Inferior parietal cortex (tissue), 1 donor: ENCODE measurements at regions not wholly inside any gene's neighbourhood (a gene's known extent, or its start where the extent isn't known, plus 50 kb on each side); places are given as distances from the start of the nearest gene placed in this dataset.

ENCODE experiments used
- DNase-seq: peaks from one replicate; pipeline ENCODE4 v3.0.0-alpha.2; 2016; ENCODE audit errors: extremely low spot score

- no peak for DNase-seq
These were observed 147.0 kb downstream of the FGF9 start for GRCh38 chr13:21817878-21818277.

- DNase-seq = no peak
These were observed 151.2 kb downstream of the FGF9 start for GRCh38 chr13:21822029-21822428.

DNA sequence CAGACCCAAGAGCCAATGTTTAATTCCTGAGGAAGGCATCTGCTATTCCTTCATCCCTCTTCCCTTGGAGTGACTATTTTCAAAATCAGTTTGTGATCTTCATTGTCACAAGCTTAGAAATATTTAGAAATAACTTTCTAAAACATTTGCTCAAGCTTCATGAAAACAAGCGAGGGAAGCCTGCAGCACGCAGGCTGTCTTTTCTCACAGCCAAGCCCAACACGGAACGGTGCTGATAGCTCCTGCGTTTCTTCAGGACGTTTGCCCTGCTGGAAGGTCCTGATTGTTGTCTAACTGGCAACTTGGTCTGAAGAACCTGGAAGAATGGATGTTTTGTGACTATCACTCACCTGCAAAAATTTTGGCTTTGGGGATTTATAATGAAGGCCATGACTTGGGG is 152.5 kb downstream of the FGF9 start:
- DNase-seq = no peak

DNA sequence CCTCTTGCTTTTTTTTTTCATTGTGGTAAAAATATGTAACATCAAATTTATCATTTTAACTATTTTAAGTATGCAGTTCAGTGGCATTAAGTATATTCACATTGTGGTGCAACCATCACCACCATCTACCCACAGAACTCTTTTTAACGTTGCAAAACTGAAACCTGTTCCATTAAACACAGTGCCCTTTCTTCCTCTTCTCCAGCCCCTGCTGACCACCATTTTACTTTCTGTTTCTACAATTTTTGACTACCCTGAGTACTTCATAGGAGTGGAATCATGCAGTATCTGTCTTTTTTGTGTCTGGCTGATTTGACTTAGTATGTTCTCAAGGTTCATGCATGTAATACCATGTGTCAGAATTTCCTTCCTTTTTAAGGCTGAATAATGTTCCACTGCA is 153.1 kb downstream of the FGF9 start:
- DNase-seq = no peak

- DNase-seq = no peak
These were observed 154.3 kb downstream of the FGF9 start for GRCh38 chr13:21825186-21825585.

- no peak for DNase-seq
These were observed 154.9 kb downstream of the FGF9 start for GRCh38 chr13:21825801-21826200.

GRCh38 chr13:21826214-21827015 is 155.5 kb downstream of the FGF9 start:
- no peak for DNase-seq

GRCh38 chr13:21831654-21832324 is 160.9 kb downstream of the FGF9 start:
- no peak for DNase-seq

GRCh38 chr13:21833921-21834320 is 163.0 kb downstream of the FGF9 start:
- no peak for DNase-seq

DNA sequence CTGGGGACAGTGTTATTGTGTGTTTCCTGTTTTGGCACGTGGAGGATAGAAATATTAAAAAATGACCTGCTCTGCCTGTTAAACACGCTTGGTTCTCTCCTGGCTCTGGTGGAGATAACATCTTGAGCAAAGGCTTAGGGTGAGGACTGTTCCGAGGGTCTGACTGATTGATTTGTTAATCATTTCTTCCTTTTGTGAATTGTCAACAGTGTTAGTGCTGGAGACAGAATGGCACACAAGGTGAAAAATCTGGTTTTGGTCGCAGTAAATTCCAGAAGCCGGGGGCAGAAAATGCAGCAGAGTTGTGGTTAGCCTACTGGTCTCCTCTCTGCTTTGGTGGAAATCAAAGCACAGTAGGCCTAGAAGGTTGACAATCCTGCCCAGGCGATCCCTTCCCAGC is 163.6 kb downstream of the FGF9 start:
- DNase-seq = no peak

GRCh38 chr13:21837288-21837687 is 166.4 kb downstream of the FGF9 start:
- DNase-seq = no peak

DNA sequence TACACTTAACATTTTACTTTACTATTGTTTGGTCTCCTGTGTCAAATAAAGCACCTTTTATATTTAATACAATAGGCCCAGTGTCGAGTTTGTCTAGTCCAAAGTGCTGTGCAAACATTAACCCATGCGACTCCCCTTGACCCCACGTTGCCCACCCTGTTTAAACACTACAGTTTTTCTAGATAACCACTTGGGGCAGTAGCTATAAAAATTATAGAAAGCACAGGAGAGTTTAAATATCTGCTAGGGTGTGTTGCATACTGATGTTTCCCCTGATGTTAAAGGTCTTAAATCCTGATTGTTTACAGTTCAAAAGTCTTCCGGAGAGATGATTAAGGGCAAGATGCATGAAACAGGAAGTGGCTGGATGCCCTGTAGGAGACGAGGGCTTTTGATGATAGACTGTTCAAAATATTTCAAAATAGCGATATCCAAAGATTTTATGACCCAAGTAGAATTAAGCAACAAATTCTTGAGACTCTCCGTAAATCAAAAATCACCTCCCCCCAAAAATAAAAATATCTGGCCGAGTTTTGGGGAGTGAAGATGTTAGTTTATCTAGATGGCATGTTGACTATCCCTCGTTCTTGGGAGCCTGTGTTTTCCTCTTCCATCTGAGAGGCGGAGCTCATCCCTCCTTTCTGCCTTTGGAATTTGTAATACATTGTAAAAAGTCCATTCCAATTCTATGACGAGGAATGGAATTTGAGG is 167.1 kb downstream of the FGF9 start:
- DNase-seq = no peak

GRCh38 chr13:21846605-21847004 is 175.7 kb downstream of the FGF9 start:
- no peak for DNase-seq

GRCh38 chr13:21849323-21849722 is 178.4 kb downstream of the FGF9 start:
- DNase-seq = no peak

DNA sequence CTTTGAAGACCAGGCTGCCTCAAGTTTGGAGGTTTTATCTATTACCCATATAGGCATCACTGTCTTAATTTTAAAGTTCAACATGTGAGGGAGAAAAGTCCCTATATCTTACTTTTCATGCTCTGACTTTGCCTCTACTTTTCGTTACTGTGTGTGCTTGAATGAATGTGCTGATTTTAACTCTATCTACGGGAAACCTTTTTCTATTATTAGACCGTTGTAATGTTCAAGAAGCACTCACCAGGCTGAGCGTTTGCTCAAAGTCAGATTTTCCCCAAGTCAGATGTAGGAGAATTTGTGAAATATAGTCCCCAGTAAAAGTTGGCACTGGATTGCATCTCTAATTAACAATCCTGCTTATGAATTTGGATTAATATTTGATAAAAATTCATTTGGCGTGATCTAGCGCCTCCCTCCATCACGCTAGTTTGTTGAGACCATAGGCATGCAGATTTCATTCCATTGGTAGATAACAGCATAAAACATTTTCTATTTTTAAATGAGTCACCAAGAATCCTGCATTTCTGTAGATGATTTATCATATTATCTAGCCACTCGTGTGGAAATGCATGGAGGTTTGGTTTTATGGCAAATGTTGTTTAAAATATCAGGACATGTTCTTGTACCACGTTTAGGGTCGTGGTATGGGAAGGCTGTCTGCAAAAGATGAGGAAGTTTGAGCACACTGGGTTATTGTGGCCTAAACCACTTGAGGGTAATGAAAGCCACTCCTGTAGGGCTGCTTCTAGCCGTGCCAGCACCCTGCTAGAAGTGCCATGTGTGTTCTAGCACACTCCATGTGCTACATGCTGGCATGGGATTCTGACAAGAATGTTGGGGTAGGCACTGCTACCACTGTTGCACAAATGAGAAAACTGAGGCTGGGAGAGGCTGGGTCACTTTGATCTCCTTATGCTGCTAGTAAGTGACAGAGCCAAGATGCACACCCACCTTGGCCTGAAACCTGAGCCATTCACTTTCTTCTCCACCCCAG is 179.4 kb downstream of the FGF9 start:
- no peak for DNase-seq

DNA sequence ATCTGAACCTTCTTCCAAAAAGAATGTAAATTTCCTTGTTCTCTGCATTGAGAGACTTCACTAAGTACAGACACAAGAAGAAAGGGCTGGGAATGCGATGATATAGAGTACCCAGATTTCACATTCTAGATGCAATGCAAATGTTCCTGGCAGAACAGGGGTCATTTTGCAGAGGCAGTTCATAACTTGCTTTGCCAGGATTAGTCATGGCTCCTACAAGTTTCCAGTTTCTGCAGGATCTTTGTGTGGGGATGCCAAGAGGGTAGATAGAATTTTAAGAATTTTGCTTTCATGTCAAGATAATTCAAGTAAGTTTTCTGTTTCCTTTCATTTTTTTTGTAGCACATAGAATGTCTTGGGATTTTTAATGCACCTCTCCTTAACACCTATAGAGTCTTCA is 181.2 kb downstream of the FGF9 start:
- no peak for DNase-seq

GRCh38 chr13:21853779-21854178 is 182.9 kb downstream of the FGF9 start:
- no peak for DNase-seq

- DNase-seq = no peak
These were observed 197.9 kb downstream of the FGF9 start for GRCh38 chr13:21868823-21869222.

- no peak for DNase-seq
These were observed 200.5 kb downstream of the FGF9 start for GRCh38 chr13:21871382-21871781.

DNA sequence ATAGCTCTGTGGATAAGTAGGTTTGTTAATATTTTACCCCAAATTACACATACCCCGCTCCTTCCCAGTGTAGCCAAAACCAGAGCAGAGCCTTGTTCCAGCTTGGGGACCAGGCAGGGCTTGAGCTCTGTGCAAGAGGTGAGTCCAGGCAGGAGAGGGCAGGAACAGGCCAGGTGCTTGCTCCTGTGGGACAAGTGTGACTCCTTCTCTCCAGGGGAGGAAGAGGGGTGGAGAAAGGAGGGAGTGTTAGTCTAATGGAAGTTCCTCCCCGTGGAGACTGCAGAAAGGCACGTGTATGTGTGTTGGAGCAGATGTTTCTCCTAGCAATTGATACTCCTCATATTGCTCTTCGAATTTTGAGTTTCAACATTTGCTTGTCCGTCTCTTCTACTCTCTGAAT is 201.0 kb downstream of the FGF9 start:
- DNase-seq = no peak

GRCh38 chr13:21872795-21873194 is 201.9 kb downstream of the FGF9 start:
- no peak for DNase-seq

DNA sequence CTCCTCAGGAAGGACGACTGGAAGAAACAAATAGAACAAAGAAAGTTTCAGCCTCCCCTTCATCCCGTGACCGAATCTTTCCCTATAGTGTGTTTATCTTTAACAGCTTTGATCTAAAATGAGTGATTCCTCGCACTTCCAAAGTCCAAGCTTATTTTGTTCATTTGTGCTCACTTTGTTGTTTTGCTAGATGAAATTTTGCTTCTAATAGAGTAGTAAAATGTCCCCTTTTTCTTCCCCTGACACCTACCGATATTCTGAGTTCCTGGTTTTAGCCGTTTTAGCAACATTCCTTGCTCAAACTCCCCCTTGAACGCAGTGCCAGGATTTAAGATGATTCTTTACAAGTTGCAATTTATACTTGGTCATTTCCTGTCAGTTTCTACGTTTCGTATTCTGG is 204.2 kb downstream of the FGF9 start:
- no peak for DNase-seq
